ENCODE measurements at regions not wholly inside any gene's neighbourhood (a gene's known extent, or its start where the extent isn't known, plus 50 kb on each side); places are given as distances from the start of the nearest gene placed in this dataset.

DNA sequence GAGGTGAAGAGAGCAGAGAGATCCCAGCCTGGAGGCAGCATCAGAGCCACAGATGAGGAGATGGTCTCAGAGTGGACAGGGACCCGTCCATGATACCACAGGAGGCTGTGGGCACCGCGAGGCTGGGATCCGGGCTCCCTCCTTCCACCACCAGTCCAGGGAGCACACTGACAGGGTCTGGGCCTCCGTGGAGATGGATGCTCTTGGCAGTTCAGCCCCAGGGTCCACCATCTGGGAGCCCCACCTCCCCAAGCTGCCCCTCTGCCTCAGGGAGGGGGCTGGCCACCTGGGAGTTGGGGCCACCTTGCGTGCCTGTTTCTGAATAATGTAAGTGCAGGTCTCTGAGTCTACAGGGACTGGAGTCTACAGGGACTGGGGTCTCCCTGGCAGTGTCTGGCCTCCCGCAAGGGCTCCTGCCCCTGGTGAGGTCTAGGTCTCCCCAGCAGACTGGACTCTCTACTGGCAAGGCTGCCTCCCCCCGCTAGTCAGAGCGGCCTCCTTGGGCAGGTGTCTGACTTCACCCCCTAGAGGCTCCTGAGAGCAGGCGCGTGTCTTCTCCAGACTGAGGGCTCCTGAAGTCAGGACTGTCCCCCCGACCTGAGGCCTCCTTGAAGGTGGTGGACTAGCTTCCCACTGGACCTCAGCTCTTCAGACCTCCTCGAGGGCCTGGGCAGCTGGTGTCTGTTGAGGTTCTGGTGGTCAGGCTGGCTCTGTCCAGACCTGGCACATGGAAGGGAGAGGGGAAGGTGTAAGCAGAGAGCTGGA is 218.5 kb downstream of the PTPRU start:
- TF ChIP-seq EP300 (IDR thresholded peaks at IDR 0.05): no peak
- no peak for TF ChIP-seq CTCF (IDR thresholded peaks at IDR 0.05)

Data from ovary (tissue), 3 donors.